GM19468 (cell line): ENCODE measurements at regions not wholly inside any gene's neighbourhood (a gene's known extent, or its start where the extent isn't known, plus 50 kb on each side); places are given as distances from the start of the nearest gene placed in this dataset.
A peak's percentile ranks its signal among the peaks of the same experiment; 100 is the strongest.

Experiments
- ATAC-seq: cut with Tn5 transposase; IDR thresholded peaks from one replicate; pipeline ENCODE4 v1.9.1; 2021; ENCODE audit warnings: mild to moderate bottlenecking, moderate library complexity, moderate number of reproducible peaks; ENCODE audit not compliant: unreplicated experiment; ENCODE audit errors: extremely low read depth

DNA sequence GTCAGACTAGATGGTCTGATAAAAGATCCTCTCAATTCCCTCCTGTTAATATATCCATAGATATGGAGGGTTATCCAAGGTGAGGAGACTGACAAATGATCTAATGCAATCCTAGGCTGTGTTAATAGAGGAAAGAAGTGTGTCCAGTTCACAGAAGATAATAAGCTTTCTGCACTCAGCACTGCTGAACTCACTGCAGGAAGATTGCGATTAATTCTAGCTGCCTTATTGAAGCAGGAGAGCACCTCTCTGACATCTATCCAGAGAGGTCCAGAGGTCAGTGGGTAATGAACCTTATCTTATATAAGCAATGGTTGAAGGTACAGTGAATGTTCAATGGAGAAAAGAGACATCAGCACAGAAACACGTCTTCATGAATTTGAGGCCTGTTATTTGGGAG lies 75.9 kb upstream of the SLC10A2 start:
- no peak for ATAC-seq

DNA sequence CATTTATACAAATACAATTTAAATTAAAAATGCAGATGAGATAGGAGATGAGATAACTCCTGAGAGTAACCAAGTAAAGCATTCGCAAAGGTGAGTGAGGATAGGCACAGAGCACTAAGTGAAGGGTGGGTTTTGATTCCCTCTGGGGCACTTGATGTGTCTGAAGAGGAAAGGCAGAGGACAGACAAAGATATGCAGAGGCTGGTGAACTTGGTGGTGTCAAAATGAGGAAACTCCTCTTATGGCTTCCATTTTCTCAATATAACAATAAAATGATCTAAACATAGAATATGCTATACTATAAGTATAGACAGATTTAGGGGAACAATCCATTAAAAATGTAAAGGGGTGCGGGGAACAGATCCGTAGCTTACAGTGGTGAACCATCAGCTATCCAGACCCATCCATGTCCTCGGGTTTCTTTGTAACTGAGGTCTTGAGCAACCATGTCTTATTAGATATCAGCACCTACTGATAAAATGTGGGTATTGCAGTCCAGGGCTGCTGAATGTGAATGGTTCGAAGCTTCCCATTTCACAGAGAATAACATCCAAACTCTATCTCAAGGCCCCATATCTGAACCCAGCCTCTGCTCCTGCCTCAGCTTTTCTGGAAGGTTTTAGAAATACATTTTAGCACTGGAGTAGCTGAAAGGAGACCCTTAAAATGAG lies 73.9 kb upstream of the SLC10A2 start:
- peak; percentile 77 for ATAC-seq

DNA sequence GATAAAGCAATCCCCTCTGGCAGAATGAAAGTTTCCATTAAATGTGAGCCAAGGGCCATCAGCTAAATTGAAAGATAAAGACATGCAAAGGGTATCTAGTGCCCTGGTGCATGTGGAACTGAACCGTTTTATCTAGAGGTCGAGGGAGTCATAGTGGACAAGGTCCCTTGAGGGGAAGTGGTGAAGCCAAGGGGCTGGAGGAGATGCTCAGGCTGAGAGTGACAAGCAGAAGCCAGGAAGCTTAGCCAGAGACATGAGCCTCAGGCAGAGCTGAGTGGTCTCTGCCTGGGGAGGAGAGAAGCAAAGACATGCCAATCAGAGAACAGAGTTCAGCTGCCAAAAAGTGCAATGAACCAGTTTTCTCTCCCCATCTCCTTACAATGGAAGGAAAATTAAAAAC lies 68.1 kb upstream of the SLC10A2 start:
- peak; percentile 13 for ATAC-seq

DNA sequence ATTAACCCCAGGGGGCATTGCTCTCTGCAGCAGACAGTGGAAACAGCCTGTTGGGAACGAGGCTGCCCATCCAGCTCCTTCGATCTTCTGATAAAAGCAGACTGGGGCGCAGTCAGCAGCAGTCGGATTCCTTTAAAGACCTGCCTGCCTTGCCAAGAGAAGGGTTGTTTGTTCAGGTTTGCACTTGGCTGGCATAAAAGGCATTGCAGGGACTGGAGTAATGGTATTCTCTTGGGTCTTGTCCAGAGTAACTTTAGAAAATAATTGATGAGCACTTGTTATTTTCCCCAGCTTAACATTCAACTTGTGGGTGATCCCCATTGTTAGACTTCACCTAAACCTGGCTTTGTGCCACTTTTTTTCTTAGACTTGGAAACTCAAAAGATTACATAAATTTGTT lies 67.3 kb upstream of the SLC10A2 start:
- ATAC-seq: no peak

DNA sequence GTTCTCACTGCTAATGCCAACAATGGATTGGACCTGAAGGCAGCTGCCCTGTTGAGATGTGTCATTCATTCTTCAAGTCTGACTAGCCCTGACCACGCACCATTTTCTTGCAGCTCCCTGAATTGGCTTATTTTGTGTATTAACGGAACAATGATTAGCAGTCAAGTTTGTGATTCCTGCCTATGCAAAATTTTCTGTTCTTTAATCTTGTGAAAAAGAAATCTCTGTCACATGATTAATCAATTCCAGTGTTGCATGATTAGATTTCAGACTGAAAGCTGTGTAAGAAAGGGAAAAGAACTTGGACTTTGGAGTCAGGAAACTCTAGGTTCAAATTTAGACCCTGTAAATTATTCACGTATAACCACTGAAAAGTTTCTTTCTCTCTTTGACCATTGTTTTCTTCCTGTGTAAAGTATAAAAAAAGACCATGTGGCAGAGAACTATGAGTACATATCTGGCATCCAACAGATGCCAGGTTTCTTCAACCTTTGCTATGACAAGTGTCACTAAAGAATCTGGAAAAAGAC lies 64.5 kb upstream of the SLC10A2 start:
- ATAC-seq: peak; percentile 90

DNA sequence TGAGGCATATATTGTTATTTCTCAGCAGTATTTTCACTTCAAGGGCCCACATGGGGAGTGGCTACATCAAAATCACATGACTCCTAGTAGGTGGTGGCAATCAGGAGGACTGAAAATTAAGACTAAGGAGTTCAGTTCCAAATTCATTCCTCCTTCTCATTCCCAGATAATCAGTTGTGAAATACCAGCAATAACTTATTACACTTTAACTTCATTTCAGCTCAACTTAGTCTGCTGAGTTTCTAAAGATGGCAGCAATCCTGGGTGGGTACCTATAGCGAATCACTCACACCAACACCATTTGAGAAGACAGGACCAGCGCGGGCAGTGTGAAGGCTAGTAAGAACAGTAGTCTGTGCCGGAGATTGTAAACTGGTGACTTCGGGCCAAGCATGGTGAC lies 63.9 kb upstream of the SLC10A2 start:
- ATAC-seq: no peak
